Activated CD8-positive, alpha-beta memory T cell treated with anti-CD3 and anti-CD28 coated beads for 48 hours (primary cell): ENCODE measurements at regions not wholly inside any gene's neighbourhood (a gene's known extent, or its start where the extent isn't known, plus 50 kb on each side); places are given as distances from the start of the nearest gene placed in this dataset.

ENCODE experiments used
- DNase-seq, 3 experiments: peaks; one replicate each; pipeline ENCODE4 v3.0.0-alpha.2; 2020; ENCODE audit warnings: low read depth in 2 of 3, low spot score in 2 of 3

DNA sequence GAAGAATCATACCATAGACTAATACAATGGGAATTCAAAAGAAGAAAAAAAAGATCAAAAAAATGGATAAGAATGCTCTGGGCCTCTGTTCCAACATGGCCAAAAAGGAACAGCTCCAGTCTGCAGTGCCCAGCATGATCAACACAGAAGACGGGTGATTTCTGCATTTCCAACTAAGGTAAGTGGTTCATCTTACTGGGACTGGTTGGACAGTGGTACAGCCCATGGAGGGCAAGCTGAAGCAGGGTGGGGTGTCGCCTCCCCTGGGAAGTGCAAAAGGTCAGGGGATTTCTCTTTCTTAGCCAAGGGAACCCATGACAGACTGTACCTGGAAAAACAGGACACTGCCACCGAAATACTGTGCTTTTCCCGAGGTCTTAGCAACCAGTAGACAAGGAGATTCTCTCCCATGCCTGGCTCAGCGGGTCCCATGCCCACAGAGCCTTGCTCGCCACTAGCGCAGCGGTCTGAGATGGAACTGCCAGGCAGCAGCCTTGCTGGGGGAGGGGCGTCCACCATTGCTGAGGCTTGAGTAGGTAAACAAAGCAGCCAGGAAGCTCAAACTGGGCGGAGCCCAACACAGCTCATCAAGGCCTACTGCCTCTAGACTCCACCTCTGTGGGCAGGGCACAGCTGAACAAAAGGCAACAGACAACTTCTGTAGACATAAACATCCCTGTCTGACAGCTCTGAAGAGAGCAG lies 428.4 kb downstream of the MN1 start:
- no peak for DNase-seq

- DNase-seq: no peak
These were observed 423.9 kb downstream of the MN1 start for GRCh38 chr22:27377501-27378295.

GRCh38 chr22:27378311-27378800 lies 423.2 kb downstream of the MN1 start:
- DNase-seq: no peak

GRCh38 chr22:27378995-27379394 lies 422.6 kb downstream of the MN1 start:
- no peak for DNase-seq

- no peak for DNase-seq
These were observed 420.7 kb downstream of the MN1 start for GRCh38 chr22:27380855-27381254.

DNA sequence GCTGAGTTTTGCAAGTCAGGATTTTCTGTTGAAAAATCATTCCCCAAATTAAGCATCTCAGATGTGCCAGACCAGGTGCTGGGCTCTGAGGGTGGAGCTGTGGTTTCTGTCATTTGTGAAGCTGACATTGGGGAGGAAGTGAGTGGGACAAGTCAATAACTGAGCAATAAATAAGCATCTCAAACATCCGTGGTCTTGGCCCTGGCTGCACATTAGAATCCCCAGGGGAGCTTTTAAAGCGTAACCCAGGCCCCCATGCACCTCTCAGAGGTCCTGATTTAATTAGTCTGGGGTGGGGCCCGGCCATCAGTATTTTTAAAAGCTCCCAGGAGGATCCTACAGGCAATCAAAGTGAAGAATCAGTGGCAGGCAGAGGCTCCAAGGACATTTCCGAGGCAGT lies 420.0 kb downstream of the MN1 start:
- no peak for DNase-seq

- no peak for DNase-seq
These were observed 419.4 kb downstream of the MN1 start for GRCh38 chr22:27381960-27382742.

DNA sequence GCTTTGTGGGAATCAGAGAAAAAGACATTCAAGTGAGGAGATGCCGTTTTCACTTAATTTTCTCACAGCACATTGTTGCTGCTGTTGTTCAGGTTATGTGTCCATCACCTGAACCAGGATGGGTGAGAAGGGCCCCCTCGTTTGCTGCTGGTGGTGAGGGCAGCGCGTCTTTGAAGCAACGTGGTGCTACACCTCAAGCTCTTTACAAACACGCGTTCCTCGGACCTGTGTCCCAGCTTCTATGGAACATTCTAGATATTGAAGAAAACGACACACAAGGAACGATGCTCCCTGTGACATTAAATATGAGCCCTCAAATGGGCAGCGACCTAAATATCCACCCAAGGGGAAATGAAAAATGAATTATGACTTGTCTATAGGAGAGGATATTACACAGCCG lies 418.6 kb downstream of the MN1 start:
- no peak for DNase-seq

- DNase-seq: no peak
These were observed 417.7 kb downstream of the MN1 start for GRCh38 chr22:27383896-27384295.

DNA sequence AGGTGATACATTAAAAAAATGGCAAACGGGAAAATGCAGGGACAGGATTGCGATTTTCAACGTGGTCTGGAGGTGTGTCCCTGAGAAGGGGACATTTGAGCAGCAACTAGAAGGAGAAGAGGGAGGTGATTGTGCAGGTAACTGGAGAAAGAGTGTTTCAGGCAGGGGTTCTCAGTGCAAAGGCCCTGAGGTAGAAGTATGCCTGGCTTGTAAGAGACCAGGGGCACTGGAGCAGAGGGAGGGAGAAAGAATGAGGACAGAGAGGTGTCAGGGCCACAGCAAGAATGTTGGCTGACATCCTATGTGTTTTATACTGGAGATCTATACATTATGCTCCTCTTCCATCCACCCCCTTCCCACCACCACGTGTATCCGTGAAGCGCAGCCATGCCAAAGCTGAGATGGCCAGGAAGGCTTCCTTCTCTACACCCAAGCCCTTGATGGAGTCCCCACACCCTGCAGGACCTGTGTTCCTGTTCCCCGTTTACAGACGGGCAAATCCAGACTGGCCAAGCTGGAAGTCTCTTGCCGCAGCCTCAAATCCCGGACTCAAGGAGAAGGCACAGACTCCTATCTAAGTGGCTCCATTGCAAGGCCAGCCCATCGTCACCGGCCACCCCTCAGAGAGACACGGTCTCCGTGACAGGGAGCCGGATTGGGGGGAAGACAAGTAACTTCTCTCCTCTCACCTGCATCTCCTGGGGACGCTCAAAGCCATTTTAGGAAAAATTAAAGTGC lies 416.1 kb downstream of the MN1 start:
- no peak for DNase-seq

DNA sequence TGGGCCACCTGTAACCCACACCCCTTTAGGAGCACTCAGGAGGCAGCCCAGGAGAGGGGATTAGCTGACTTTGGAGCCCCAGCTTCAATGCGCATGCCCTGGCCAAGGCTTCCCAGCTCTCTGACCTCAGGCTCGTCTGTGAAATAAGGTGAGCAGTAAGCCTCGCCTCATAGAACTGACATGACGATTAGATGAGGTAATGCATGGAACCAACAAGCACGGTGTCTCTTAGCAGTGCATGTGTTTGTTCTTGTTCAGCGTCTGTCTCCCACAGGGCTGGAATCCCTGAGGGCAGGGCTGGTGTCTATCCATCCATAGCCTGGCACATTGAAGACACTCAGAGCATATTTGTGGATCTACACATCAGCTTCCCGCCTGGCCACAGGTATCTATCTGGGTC lies 415.4 kb downstream of the MN1 start:
- DNase-seq: no peak

- DNase-seq: no peak
These were observed 414.0 kb downstream of the MN1 start for GRCh38 chr22:27387561-27387960.

- no peak for DNase-seq
These were observed 413.4 kb downstream of the MN1 start for GRCh38 chr22:27388090-27388600.

DNA sequence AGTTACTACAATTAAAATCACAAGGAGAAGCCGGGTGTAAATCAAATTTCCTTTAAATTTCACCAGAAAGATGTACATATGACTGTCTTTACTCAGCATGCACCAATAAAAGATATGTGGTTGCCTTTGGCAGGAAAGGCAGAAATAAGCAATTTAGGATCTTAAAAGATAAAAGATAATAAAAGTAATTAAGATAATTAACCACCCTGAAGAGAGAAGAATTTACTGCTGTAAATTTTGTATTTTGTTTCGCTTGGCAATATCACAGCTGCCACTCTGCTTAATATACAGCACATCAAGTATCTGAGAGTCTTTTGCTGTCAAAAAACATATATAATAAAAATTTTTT lies 411.9 kb downstream of the MN1 start:
- DNase-seq: no peak

DNA sequence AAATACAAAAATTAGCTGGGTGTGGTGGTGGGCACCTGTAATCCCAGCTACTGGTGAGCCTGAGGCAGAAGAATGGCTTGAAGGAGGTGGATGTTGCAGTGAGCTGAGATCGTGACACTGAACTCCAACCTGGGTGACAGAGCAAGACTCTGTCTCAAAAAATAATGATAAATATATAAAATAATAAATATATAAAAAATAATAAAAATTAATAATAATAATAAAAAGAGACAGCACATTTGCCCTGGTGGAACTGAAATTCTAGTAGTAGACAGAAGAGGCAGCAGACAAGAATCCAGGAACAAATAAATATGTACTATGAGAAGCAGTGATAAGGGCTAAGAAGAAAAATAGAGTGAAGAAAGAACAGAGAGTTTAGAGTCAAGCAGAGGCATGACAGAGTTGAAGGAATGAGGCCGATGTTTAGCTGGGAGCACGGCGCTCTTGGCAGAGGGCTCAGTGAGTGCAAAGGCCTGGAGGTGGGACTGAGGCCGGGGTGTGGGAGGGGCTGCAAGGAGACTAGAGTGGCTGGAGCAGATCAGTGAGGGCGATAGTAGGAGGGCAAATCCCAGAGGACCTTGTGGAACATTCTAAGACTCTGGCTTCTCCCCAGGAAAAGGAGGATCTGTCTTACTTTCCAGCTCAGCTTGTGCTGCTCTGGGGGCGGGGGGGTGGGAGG lies 410.3 kb downstream of the MN1 start:
- DNase-seq: no peak

- DNase-seq: no peak
These were observed 408.2 kb downstream of the MN1 start for GRCh38 chr22:27393371-27393770.

DNA sequence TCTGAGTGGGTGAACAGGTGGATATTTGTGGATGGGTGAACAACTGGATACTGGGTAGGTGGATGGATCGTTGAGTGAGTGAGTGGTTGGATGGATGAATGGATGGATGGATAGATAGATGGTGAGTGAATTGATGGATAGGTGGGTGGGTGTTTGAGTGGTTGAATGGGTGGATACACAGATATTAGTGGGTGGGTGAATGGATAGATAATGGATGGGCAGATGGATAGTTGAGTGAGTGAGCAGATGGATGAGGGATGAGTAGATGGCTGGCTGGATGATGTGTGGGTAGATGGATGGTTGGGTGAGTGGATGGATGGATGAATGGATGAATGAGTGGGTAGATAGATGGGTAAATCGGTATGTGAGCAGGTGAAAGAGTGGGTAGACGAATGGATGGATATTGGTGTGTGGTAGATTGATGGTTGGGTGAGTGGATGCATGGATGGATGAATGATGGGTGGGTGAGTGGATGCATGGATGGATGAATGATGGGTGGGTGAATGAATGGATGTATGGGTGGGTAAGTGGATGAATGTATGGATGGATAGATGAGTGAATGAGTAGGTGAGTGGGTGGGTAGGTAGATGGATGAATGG lies 406.7 kb downstream of the MN1 start:
- no peak for DNase-seq

GRCh38 chr22:27397036-27397953 lies 404.3 kb downstream of the MN1 start:
- no peak for DNase-seq

GRCh38 chr22:27397954-27398342 lies 403.6 kb downstream of the MN1 start:
- DNase-seq: no peak
